Sigmoid colon (tissue), 6 donors: ENCODE measurements at regions not wholly inside any gene's neighbourhood (a gene's known extent, or its start where the extent isn't known, plus 50 kb on each side); places are given as distances from the start of the nearest gene placed in this dataset.

ENCODE experiments used
- DNase-seq: peaks from one replicate; pipeline ENCODE4 v3.0.0-alpha.2; 2019
- H3K27ac ChIP-seq, 4 donors: fragments of 200-600 bp; sonication (generic); one replicate each; pipeline ENCODE4 v1.5.1; 2016 to 2019; ENCODE audit warnings: mild to moderate bottlenecking in 1 of 4
- H3K27me3 ChIP-seq, 3 donors: fragments of 200-600 bp; sonication (generic); one replicate each; pipeline ENCODE4 v1.5.1; 2019; ENCODE audit warnings: mild to moderate bottlenecking in 1 of 3
- H3K36me3 ChIP-seq, 4 donors: fragments of 200-600 bp; sonication (generic); one replicate each; pipeline ENCODE4 v1.5.1; 2016 to 2019
- H3K4me1 ChIP-seq, 4 donors: fragments of 200-600 bp; sonication (generic); one replicate each; pipeline ENCODE4 v1.5.1; 2017 to 2019
- H3K4me3 ChIP-seq, 4 donors: fragments of 200-600 bp; sonication (generic); one replicate each; pipeline ENCODE4 v1.5.1; 2017 to 2019; ENCODE audit warnings: mild to moderate bottlenecking in 2 of 4, moderate library complexity in 1 of 4
- H3K9me3 ChIP-seq, 4 donors: fragments of 200-600 bp in 3 of 4; sonication (generic) in 3 of 4; one replicate each; pipeline versions ENCODE4 v1.5.1 to v1.6.1; 2013 to 2019
- CTCF ChIP-seq, 4 experiments: fragments of 450-650 bp in 3 of 4; fragments of 200-600 bp in 1 of 4; IDR thresholded peaks; one replicate each; pipeline ENCODE4 v1.5.1; 2016 to 2019; ENCODE audit warnings: antibody characterized with exemption in 4 of 4, mild to moderate bottlenecking in 3 of 4, moderate library complexity in 2 of 4
- EP300 ChIP-seq, 4 donors: sonication (generic); formaldehyde crosslinking; IDR thresholded peaks; one replicate each; pipeline ENCODE4 v1.6.1; 2017; ENCODE audit warnings: antibody characterized with exemption in 4 of 4
- POLR2A ChIP-seq, 2 donors: fragments of 450-650 bp; IDR thresholded peaks; one replicate each; pipeline ENCODE4 v1.6.1; 2016; ENCODE audit warnings: antibody characterized with exemption in 2 of 2, mild to moderate bottlenecking in 2 of 2, moderate library complexity in 2 of 2
- POLR2AphosphoS5 ChIP-seq, 4 donors: sonication (generic); formaldehyde crosslinking; IDR thresholded peaks; one replicate each; pipeline ENCODE4 v1.6.1; 2017; ENCODE audit warnings: antibody characterized with exemption in 4 of 4
- WGBS, 2 donors: extraction: QIAGEN DNeasy Blood & Tissue Kit; methylation state at CpG; one replicate each; pipeline ENCODE4 v1.1.7; 2013; 5-methylcytosine and 5-hydroxymethylcytosine counted together
- intact Hi-C: fragments of 100-400 bp; cut with DNase I; formaldehyde crosslinking; loops from one replicate; pipeline ENCODE4 v1.15.1; 2023
- donor health status: healthy with polysubstance abuse.
- donor health status: healthy.

- 82 to 92% methylated on average over 1 of the region's 1 CpG for WGBS, 2 donors
- H3K27me3 ChIP-seq = peaks cover 0 to 34% (median 7%) of the 10 kb centered on the region in 3 donors
- peaks cover 0 to 14% (median 11%) of the 10 kb centered on the region in 4 donors for H3K4me1 ChIP-seq
- no peaks in the 10 kb centered on the region for H3K9me3 ChIP-seq
- intact Hi-C loops = no loop called here
- no peaks in the 10 kb centered on the region for H3K36me3 ChIP-seq
- TF ChIP-seq POLR2AphosphoS5 (IDR thresholded peaks at IDR 0.05) (no peak), EP300 (IDR thresholded peaks at IDR 0.05) (no peak), CTCF (IDR thresholded peaks at IDR 0.05) (no peak), POLR2A (IDR thresholded peaks at IDR 0.05) (no peak)
- DNase-seq = no peak
- H3K4me3 ChIP-seq = no peak overlapping the region
- H3K27ac ChIP-seq = no peak overlapping the region
Measured at GRCh38 chr3:124588036-124588435, 142.2 kb upstream of the UMPS start.

- no peak overlapping the region for H3K4me3 ChIP-seq
- H3K9me3 ChIP-seq = no peaks in the 10 kb centered on the region
- peaks cover 0 to 31% (median 7%) of the 10 kb centered on the region in 3 donors for H3K27me3 ChIP-seq
- 88 to 92% methylated on average over 2 of the region's 2 CpGs for WGBS, 2 donors
- H3K27ac ChIP-seq = no peak overlapping the region
- intact Hi-C loops = no loop called here
- TF ChIP-seq POLR2AphosphoS5 (IDR thresholded peaks at IDR 0.05) (no peak), CTCF (IDR thresholded peaks at IDR 0.05) (no peak), POLR2A (IDR thresholded peaks at IDR 0.05) (no peak), EP300 (IDR thresholded peaks at IDR 0.05) (no peak)
- peaks cover 0 to 14% (median 11%) of the 10 kb centered on the region in 4 donors for H3K4me1 ChIP-seq
- H3K36me3 ChIP-seq = no peaks in the 10 kb centered on the region
- DNase-seq = no peak
Measured at GRCh38 chr3:124588794-124589193, 141.5 kb upstream of the UMPS start.

- TF ChIP-seq EP300 (IDR thresholded peaks at IDR 0.05) (no peak), CTCF (IDR thresholded peaks at IDR 0.05) (no peak), POLR2A (IDR thresholded peaks at IDR 0.05) (no peak), POLR2AphosphoS5 (IDR thresholded peaks at IDR 0.05) (no peak)
- Histone ChIP-seq H3K4me3 (no peak overlapping the region), H3K36me3 (no peaks in the 10 kb centered on the region), H3K27me3 (peaks cover 0 to 2% (median 0%) of the 10 kb centered on the region in 3 donors), H3K9me3 (no peaks in the 10 kb centered on the region), H3K4me1 (peaks cover 0 to 7% (median 0%) of the 10 kb centered on the region in 4 donors), H3K27ac (no peak overlapping the region)
- intact Hi-C loops = no loop called here
- DNase-seq = no peak
- WGBS, 2 donors = 27 to 72% methylated on average over 2 of the region's 2 CpGs
Measured at GRCh38 chr3:124591699-124592098, 138.6 kb upstream of the UMPS start.

- no peak overlapping the region for H3K27ac ChIP-seq
- TF ChIP-seq POLR2A (IDR thresholded peaks at IDR 0.05) (no peak), CTCF (IDR thresholded peaks at IDR 0.05) (no peak), POLR2AphosphoS5 (IDR thresholded peaks at IDR 0.05) (no peak), EP300 (IDR thresholded peaks at IDR 0.05) (no peak)
- H3K27me3 ChIP-seq = no peaks in the 10 kb centered on the region
- intact Hi-C loops = no loop called here
- H3K4me1 ChIP-seq = peaks cover 0 to 7% (median 0%) of the 10 kb centered on the region in 4 donors
- H3K36me3 ChIP-seq = no peaks in the 10 kb centered on the region
- 28 to 55% methylated on average over 3 of the region's 3 CpGs for WGBS, 2 donors
- H3K9me3 ChIP-seq = no peaks in the 10 kb centered on the region
- DNase-seq = no peak
- H3K4me3 ChIP-seq = no peak overlapping the region
Measured at GRCh38 chr3:124592658-124593441, 137.4 kb upstream of the UMPS start.
